H9 (cell line): ENCODE measurements at regions not wholly inside any gene's neighbourhood (a gene's known extent, or its start where the extent isn't known, plus 50 kb on each side); places are given as distances from the start of the nearest gene placed in this dataset.

ENCODE experiments used
- DNase-seq: peaks from one replicate; pipeline ENCODE4 v3.0.0-alpha.2; 2017
- H2AFZ ChIP-seq: one replicate; pipeline ENCODE4 v1.6.1; 2013; ENCODE audit warnings: mild to moderate bottlenecking, low read length, control low read depth, moderate library complexity
- H2AK5ac ChIP-seq: 2 replicates; pipeline ENCODE4 v1.6.1; 2013; ENCODE audit warnings: low read length, control low read depth, mixed read lengths; ENCODE audit not compliant: insufficient read length
- H2BK120ac ChIP-seq: one replicate; pipeline ENCODE4 v1.6.1; 2013; ENCODE audit warnings: low read depth, mild to moderate bottlenecking, low read length, control low read depth, inconsistent platforms; ENCODE audit not compliant: poor library complexity, severe bottlenecking
- H2BK12ac ChIP-seq: 2 replicates; pipeline ENCODE4 v1.6.1; 2013; ENCODE audit warnings: low read length, control low read depth, mixed read lengths, low read depth; ENCODE audit not compliant: insufficient read length
- H2BK15ac ChIP-seq: 2 replicates; pipeline ENCODE4 v1.6.1; 2013; ENCODE audit warnings: low read depth, low read length, control low read depth
- H2BK20ac ChIP-seq: one replicate; pipeline ENCODE4 v1.6.1; 2013; ENCODE audit warnings: low read depth, mild to moderate bottlenecking, low read length, control low read depth, inconsistent platforms; ENCODE audit not compliant: poor library complexity, severe bottlenecking
- H2BK5ac ChIP-seq: 2 replicates; pipeline ENCODE4 v1.6.1; 2013; ENCODE audit warnings: low read length, control low read depth, mixed read lengths; ENCODE audit not compliant: insufficient read length
- H3K14ac ChIP-seq: 2 replicates; pipeline ENCODE4 v1.6.1; 2013; ENCODE audit warnings: low read length, control low read depth; ENCODE audit not compliant: insufficient read depth
- H3K18ac ChIP-seq: 2 replicates; pipeline ENCODE4 v1.6.1; 2013; ENCODE audit warnings: low read depth, mild to moderate bottlenecking, mixed read lengths, low read length, control low read depth; ENCODE audit not compliant: insufficient read length
- H3K23ac ChIP-seq: 2 replicates; pipeline ENCODE4 v1.6.1; 2013; ENCODE audit warnings: low read length, control low read depth, mixed read lengths, low read depth; ENCODE audit not compliant: insufficient read length
- H3K23me2 ChIP-seq: 2 replicates; pipeline ENCODE4 v1.6.1; 2013; ENCODE audit warnings: low read depth, mild to moderate bottlenecking, mixed read lengths, low read length, control low read depth; ENCODE audit not compliant: insufficient read length, poor library complexity, severe bottlenecking
- H3K27ac ChIP-seq: 2 replicates; pipeline ENCODE4 v1.5.1; 2013; ENCODE audit warnings: low read length, control low read depth, mixed read lengths, low read depth; ENCODE audit not compliant: insufficient read length
- H3K27me3 ChIP-seq: 2 replicates; pipeline ENCODE4 v1.6.1; 2013; ENCODE audit warnings: low read length, control low read depth, inconsistent platforms; ENCODE audit not compliant: insufficient read depth
- H3K4ac ChIP-seq: 2 replicates; pipeline ENCODE4 v1.6.1; 2013; ENCODE audit warnings: low read depth, mild to moderate bottlenecking, control low read depth, inconsistent platforms, low read length, moderate library complexity
- H3K4me1 ChIP-seq: 2 replicates; pipeline ENCODE4 v1.6.1; 2013; ENCODE audit warnings: low read length, control low read depth, inconsistent platforms; ENCODE audit not compliant: insufficient read depth
- H3K4me2 ChIP-seq: 2 replicates; pipeline ENCODE4 v1.6.1; 2013; ENCODE audit warnings: low read length, control low read depth, mixed read lengths; ENCODE audit not compliant: insufficient read length, insufficient read depth
- H3K56ac ChIP-seq: 2 replicates; pipeline ENCODE4 v1.6.1; 2013; ENCODE audit warnings: low read depth, mild to moderate bottlenecking, mixed read lengths, low read length, control low read depth; ENCODE audit not compliant: insufficient read length
- H3K79me1 ChIP-seq: 2 replicates; pipeline ENCODE4 v1.6.1; 2013; ENCODE audit warnings: low read depth, mild to moderate bottlenecking, moderate library complexity, low read length, control low read depth, inconsistent platforms; ENCODE audit not compliant: insufficient read depth, poor library complexity, severe bottlenecking
- H3K79me2 ChIP-seq: 2 replicates; pipeline ENCODE4 v1.6.1; 2013; ENCODE audit warnings: low read length, control low read depth, inconsistent platforms; ENCODE audit not compliant: insufficient read depth
- H3K9ac ChIP-seq: 2 replicates; pipeline ENCODE4 v1.6.1; 2013; ENCODE audit warnings: low read length, control low read depth, mixed read lengths; ENCODE audit not compliant: insufficient read length; ENCODE audit errors: extremely low read depth
- H3K9me3 ChIP-seq: one replicate; pipeline ENCODE4 v1.6.1; 2013; ENCODE audit warnings: low read depth, low read length, inconsistent platforms; ENCODE audit not compliant: control insufficient read depth
- H3T11ph ChIP-seq: one replicate; pipeline ENCODE4 v1.6.1; 2013; ENCODE audit warnings: mild to moderate bottlenecking, low read length, control low read depth, inconsistent platforms
- H4K20me1 ChIP-seq: one replicate; pipeline ENCODE4 v1.6.1; 2013; ENCODE audit not compliant: control insufficient read depth, insufficient read length, insufficient read depth
- H4K5ac ChIP-seq: 2 replicates; pipeline ENCODE4 v1.6.1; 2013; ENCODE audit warnings: low read depth, mild to moderate bottlenecking, mixed read lengths, low read length, control low read depth; ENCODE audit not compliant: insufficient read length
- H4K8ac ChIP-seq: replicated peaks from 2 replicates; pipeline ENCODE4 v1.6.1; 2013; ENCODE audit warnings: low read length, control low read depth, mixed read lengths, low read depth; ENCODE audit not compliant: insufficient read length
- H4K91ac ChIP-seq: 2 replicates; pipeline ENCODE4 v1.6.1; 2013; ENCODE audit warnings: low read depth, mild to moderate bottlenecking, moderate library complexity, mixed read lengths, low read length, control low read depth; ENCODE audit not compliant: insufficient read length
- H3K27ac Mint-ChIP-seq, 3 experiments: 2 replicates in 2 of 3; 3 replicates in 1 of 3; pipeline ENCODE4 v1.8.0; 2020 to 2021; ENCODE audit warnings: mixed read lengths in 3 of 3, mild to moderate bottlenecking in 1 of 3, moderate library complexity in 1 of 3
- H3K27me3 Mint-ChIP-seq: 2 replicates; pipeline ENCODE4 v1.8.0; 2021; ENCODE audit warnings: low read depth, mild to moderate bottlenecking, moderate library complexity, mixed read lengths
- H3K36me3 Mint-ChIP-seq, 3 experiments: 2 replicates in 2 of 3; 3 replicates in 1 of 3; pipeline ENCODE4 v1.8.0; 2020 to 2021; ENCODE audit warnings: low read depth in 3 of 3, mixed read lengths in 3 of 3; ENCODE audit not compliant: insufficient read depth in 1 of 3
- H3K4me1 Mint-ChIP-seq, 2 experiments: 2 replicates each; pipeline ENCODE4 v1.8.0; 2020; ENCODE audit warnings: mixed read lengths in 2 of 2
- H3K4me3 Mint-ChIP-seq, 2 experiments: 2 replicates in 1 of 2; 3 replicates in 1 of 2; pipeline ENCODE4 v1.8.0; 2020 to 2021; ENCODE audit warnings: mild to moderate bottlenecking in 2 of 2, mixed read lengths in 2 of 2, moderate library complexity in 1 of 2
- H3K9me3 Mint-ChIP-seq, 2 experiments: 2 replicates in 1 of 2; 3 replicates in 1 of 2; pipeline ENCODE4 v1.8.0; 2020; ENCODE audit warnings: mild to moderate bottlenecking in 2 of 2, mixed read lengths in 2 of 2, moderate library complexity in 1 of 2
- TF ChIP-seq, protein P1 (sequence below): fragments of 200-600 bp; sonication (generic); conservative IDR thresholded peaks from 3 replicates; pipeline ENCODE4 v1.8.0; 2021; ENCODE audit warnings: antibody characterized with exemption, mild to moderate bottlenecking

DNA sequence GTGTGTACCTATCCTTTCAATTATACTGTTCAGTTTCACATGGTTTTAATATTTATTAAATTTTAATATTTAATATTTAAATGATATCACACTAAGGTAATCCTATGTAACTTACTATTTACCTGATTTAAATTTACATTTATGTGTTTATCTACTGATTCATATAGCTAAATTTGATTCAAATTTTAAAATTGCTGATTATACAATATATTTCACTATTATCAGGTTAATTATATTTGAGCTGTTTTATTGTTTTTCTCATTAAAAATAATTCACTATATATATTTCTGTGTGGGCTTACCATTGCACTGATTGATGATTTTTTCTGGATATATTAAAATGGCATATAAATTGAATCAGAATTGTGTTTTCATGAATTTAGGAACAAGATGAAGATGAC, 1923.5 kb downstream of the STIM2 start:
- Histone ChIP-seq H3K9me3 (no peaks in the 10 kb centered on the region), H3K4me1 (no peaks in the 10 kb centered on the region), H4K20me1 (no peaks in the 10 kb centered on the region), H3K27me3 (no peaks in the 10 kb centered on the region), H3T11ph (no peak overlapping the region), H3K4me2 (no peak overlapping the region), H4K8ac (no peak overlapping the region), H4K5ac (no peak overlapping the region), H3K14ac (no peak overlapping the region), H3K56ac (no peak overlapping the region), H3K79me1 (no peaks in the 10 kb centered on the region), H3K9ac (no peak overlapping the region), H2BK5ac (no peak overlapping the region), H3K23me2 (no peaks in the 10 kb centered on the region), H3K4ac (no peak overlapping the region), H2BK20ac (no peak overlapping the region), H3K18ac (no peak overlapping the region), H2AFZ (no peak overlapping the region), H3K79me2 (no peaks in the 10 kb centered on the region), H2BK120ac (no peak overlapping the region), H3K23ac (no peak overlapping the region), H4K91ac (no peak overlapping the region), H2BK15ac (no peak overlapping the region), H3K27ac (no peak overlapping the region), H2BK12ac (no peak overlapping the region), H2AK5ac (no peak overlapping the region)
- Mint-ChIP-seq H3K4me3 (no peak overlapping the region), H3K9me3 (no peaks in the 10 kb centered on the region; a peak in 1 of 5 replicates), H3K4me1 (no peaks in the 10 kb centered on the region), H3K36me3 (no peaks in the 10 kb centered on the region), H3K27ac (no peak overlapping the region), H3K27me3 (no peaks in the 10 kb centered on the region)
- TF ChIP-seq, protein P1, sequence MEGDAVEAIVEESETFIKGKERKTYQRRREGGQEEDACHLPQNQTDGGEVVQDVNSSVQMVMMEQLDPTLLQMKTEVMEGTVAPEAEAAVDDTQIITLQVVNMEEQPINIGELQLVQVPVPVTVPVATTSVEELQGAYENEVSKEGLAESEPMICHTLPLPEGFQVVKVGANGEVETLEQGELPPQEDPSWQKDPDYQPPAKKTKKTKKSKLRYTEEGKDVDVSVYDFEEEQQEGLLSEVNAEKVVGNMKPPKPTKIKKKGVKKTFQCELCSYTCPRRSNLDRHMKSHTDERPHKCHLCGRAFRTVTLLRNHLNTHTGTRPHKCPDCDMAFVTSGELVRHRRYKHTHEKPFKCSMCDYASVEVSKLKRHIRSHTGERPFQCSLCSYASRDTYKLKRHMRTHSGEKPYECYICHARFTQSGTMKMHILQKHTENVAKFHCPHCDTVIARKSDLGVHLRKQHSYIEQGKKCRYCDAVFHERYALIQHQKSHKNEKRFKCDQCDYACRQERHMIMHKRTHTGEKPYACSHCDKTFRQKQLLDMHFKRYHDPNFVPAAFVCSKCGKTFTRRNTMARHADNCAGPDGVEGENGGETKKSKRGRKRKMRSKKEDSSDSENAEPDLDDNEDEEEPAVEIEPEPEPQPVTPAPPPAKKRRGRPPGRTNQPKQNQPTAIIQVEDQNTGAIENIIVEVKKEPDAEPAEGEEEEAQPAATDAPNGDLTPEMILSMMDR, result no peak
- no peak for DNase-seq
